Hematopoietic multipotent progenitor cell treated with erythropoietin and hydrocortisone succinate and interleukin-3 and kit ligand, for 4 days (in vitro differentiated cells): ENCODE measurements at regions not wholly inside any gene's neighbourhood (a gene's known extent, or its start where the extent isn't known, plus 50 kb on each side); places are given as distances from the start of the nearest gene placed in this dataset.
"Not testable (repeated sequence)": the region's sequence is repeated elsewhere in the genome, so short reads cannot be mapped to it uniquely, and the experiment has no call there.

ENCODE experiments used
- DNase-seq: peaks from one replicate; pipeline ENCODE4 v3.0.0-alpha.2; 2015

GRCh38 chr3:153621953-153622352 is 459.9 kb downstream of the RAP2B start:
- peak; percentile 19 for DNase-seq

- DNase-seq, result no peak
Observed at GRCh38 chr3:153623834-153624233, 461.8 kb downstream of the RAP2B start.

GRCh38 chr3:153624310-153625030 is 462.4 kb downstream of the RAP2B start:
- peak; percentile 71 for DNase-seq

GRCh38 chr3:153625506-153625905 is 463.5 kb downstream of the RAP2B start:
- DNase-seq, result peak; percentile 12

- DNase-seq, result no peak
Observed at GRCh38 chr3:153626158-153626557, 464.1 kb downstream of the RAP2B start.

- DNase-seq, result peak; percentile 68
Observed at GRCh38 chr3:153628591-153628990, 466.6 kb downstream of the RAP2B start.

- no peak for DNase-seq
Observed at GRCh38 chr3:153629148-153629547, 467.1 kb downstream of the RAP2B start.

- DNase-seq, result no peak
Observed at GRCh38 chr3:153631102-153631501, 469.1 kb downstream of the RAP2B start.

- no peak for DNase-seq
Observed at GRCh38 chr3:153631664-153632063, 469.6 kb downstream of the RAP2B start.

- no peak for DNase-seq
Observed at GRCh38 chr3:153633407-153633806, 471.4 kb downstream of the RAP2B start.

- no peak for DNase-seq
Observed at GRCh38 chr3:153634683-153635082, 472.7 kb downstream of the RAP2B start.

- no peak for DNase-seq
Observed at GRCh38 chr3:153639631-153640030, 477.6 kb downstream of the RAP2B start.

GRCh38 chr3:153640689-153641665 is 479.0 kb downstream of the RAP2B start:
- DNase-seq, result no peak

GRCh38 chr3:153642576-153642975 is 478.6 kb upstream of the ARHGEF26 start:
- DNase-seq, result not testable (repeated sequence)

- DNase-seq, result not testable (repeated sequence)
Observed at GRCh38 chr3:153643471-153643870, 477.7 kb upstream of the ARHGEF26 start.

GRCh38 chr3:153649286-153649839 is 471.8 kb upstream of the ARHGEF26 start:
- no peak for DNase-seq

GRCh38 chr3:153652076-153652475 is 469.1 kb upstream of the ARHGEF26 start:
- no peak for DNase-seq

GRCh38 chr3:153657046-153657445 is 464.1 kb upstream of the ARHGEF26 start:
- no peak for DNase-seq

- no peak for DNase-seq
Observed at GRCh38 chr3:153657461-153657860, 463.7 kb upstream of the ARHGEF26 start.

GRCh38 chr3:153658136-153658535 is 463.1 kb upstream of the ARHGEF26 start:
- no peak for DNase-seq

GRCh38 chr3:153666991-153667740 is 454.0 kb upstream of the ARHGEF26 start:
- no peak for DNase-seq

- DNase-seq, result no peak
Observed at GRCh38 chr3:153669527-153669926, 451.7 kb upstream of the ARHGEF26 start.

GRCh38 chr3:153670577-153670976 is 450.6 kb upstream of the ARHGEF26 start:
- DNase-seq, result no peak
